GM12892 (cell line): ENCODE measurements at regions not wholly inside any gene's neighbourhood (a gene's known extent, or its start where the extent isn't known, plus 50 kb on each side); places are given as distances from the start of the nearest gene placed in this dataset.

Source experiments
- DNase-seq: peaks from one replicate; pipeline ENCODE4 v3.0.0; 2011; ENCODE audit not compliant: insufficient read length
- FAIRE-seq: peaks from 2 replicates; lab custom pipeline; 2011; peaks lifted over from hg19 to GRCh38; lab: Jason Lieb, UNC
- POLR2A ChIP-seq: IDR thresholded peaks from 2 replicates; pipeline ENCODE4 v1.6.1; 2011; ENCODE audit warnings: low read depth, low read length, control low read depth
- POLR2AphosphoS5 ChIP-seq: IDR thresholded peaks from 2 replicates; pipeline ENCODE4 v1.6.1; 2011; ENCODE audit warnings: low read depth, low read length, control low read depth
- TAF1 ChIP-seq: IDR thresholded peaks from 2 replicates; pipeline ENCODE4 v1.6.1; 2011; ENCODE audit warnings: low read depth, mild to moderate bottlenecking, control low read depth, low read length, borderline replicate concordance

DNA sequence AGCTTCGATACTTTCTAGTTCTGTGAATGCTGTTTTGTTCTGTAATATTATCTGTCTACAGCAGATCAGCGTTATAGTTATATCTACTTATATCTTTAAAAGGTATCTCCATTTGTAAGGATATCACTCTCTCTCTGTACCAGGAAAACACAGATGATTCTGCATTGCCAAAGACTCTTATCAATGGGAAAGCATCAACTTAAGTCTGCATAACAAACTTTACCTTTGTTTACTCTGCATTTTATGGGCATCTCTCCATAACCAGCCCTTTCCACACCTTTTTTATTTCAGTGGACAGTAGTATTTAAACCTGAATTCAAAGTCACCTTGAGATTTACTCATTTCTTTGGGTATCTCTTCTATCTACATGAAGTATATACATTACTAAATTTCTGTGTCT is 238.7 kb upstream of the GRM7 start:
- TF ChIP-seq POLR2AphosphoS5 (no peak), POLR2A (no peak), TAF1 (no peak)
- FAIRE-seq (no peak), DNase-seq (no peak)

- no peak for FAIRE-seq
- TF ChIP-seq POLR2A (no peak), TAF1 (no peak), POLR2AphosphoS5 (no peak)
Observed at GRCh38 chr3:6622712-6623111, 238.2 kb upstream of the GRM7 start.

DNA sequence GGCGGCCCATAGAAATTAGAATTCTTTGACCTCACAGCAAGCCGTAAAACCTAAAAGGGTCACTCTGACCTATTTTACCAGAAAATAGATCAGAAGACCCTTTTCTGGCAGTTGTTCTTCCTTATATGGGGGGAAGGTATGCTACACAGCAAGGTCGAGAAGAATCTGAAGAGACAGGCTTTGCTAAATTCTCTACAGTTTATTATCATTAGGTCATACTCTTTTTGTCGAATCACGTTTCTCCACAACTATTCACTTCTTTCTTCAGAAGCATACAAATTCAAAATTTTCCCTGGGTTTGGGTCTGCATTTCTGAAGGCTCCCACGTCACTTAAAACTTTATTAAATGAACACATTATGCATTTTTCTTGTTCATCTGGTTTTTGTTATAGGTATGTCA is 229.5 kb upstream of the GRM7 start:
- FAIRE-seq (no peak), DNase-seq (no peak)
- TF ChIP-seq POLR2A (no peak), TAF1 (no peak), POLR2AphosphoS5 (no peak)

More at GRCh38 chr3:6622712-6623111, 238.2 kb upstream of the GRM7 start:
- DNase-seq, result no peak

DNA sequence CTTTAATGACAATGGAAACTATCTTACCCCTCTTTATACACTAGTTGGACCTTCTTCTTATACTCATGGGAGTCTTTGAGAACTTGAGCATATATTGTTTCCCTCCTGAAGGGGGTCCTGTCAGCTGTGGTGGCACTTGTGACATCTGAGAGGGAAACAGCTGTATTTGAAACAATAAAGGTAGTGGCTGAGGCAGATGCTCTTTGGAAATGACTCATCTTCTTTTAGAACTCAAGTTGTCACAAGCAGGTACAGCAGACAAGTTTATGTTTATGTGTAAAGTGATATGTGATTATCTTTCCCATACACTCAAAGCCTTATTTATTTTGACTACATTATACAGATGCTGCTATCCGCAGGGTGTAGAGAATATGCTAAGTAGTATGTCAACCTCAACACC is 220.0 kb upstream of the GRM7 start:
- FAIRE-seq, result peak; percentile 56
- TF ChIP-seq POLR2A (no peak), TAF1 (no peak), POLR2AphosphoS5 (no peak)
- no peak for DNase-seq

- no peak for DNase-seq
- TF ChIP-seq POLR2A (no peak), POLR2AphosphoS5 (no peak), TAF1 (no peak)
- FAIRE-seq, result peak; percentile 50
Observed at GRCh38 chr3:6644070-6644929, 216.6 kb upstream of the GRM7 start.

DNA sequence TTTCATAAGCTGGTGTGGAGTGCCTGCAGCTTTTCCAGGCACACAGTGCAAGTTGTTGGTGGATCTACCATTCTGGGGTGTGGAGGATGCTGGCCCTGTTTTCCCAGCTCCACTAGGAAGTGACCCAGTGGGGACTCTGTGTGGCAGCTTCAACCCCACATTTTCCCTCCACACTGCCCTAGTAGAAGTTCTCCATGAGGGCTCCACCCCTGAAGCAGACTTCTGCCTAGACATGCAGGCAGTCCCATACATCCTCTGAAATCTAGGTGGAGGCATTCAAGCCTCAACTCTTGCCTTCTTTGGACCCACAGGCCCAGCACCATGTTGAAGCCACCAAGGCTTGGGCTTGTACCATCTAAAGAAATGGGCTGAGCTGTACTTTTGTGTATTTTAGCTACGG is 206.2 kb upstream of the GRM7 start:
- TF ChIP-seq POLR2AphosphoS5 (no peak), TAF1 (no peak), POLR2A (no peak)
- no peak for FAIRE-seq
- DNase-seq, result no peak

- no peak for FAIRE-seq
- TF ChIP-seq POLR2A (no peak), POLR2AphosphoS5 (no peak), TAF1 (no peak)
- no peak for DNase-seq
Observed at GRCh38 chr3:6655275-6655674, 205.6 kb upstream of the GRM7 start.

DNA sequence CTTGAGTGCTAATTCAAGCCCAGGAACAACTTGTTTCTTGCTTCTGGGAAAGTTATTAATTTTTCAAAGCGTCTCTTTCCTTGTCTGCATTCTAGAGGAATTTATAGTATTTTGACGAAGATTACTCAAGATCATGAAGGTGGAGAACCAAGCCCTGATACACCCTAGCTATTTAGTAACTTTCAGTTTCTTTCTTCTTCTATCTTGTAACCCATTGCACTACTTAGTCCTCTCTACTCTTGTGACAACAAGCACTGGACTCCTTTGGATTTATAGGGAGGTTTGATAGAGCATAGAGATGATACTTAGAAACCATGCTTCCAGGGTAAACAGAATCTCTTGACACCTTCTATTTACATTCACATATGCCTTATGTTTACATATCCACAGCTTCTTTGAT is 203.3 kb upstream of the GRM7 start:
- FAIRE-seq (no peak), DNase-seq (no peak)
- TF ChIP-seq POLR2A (no peak), TAF1 (no peak), POLR2AphosphoS5 (no peak)

GRCh38 chr3:6667354-6667753 is 193.6 kb upstream of the GRM7 start:
- DNase-seq (no peak), FAIRE-seq (no peak)
- TF ChIP-seq TAF1 (no peak), POLR2A (no peak), POLR2AphosphoS5 (no peak)

DNA sequence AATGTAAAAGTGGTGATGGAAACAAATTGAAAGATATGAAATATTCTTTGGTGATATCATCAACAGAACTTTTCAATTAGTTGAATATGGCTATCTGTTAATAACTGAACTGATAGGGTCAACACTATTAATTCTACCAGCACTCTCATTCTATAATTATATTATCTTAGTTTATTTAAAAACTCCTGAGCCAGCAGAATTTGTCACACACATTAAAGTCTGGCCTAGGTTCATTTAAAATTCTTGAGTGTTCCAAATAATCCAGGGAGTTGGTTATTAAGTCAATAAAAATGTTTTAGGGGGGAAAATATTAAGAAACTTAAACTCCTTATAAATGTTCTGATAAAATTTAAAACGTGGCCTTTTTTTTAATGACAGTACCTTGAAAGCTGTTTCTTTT is 189.6 kb upstream of the GRM7 start:
- TF ChIP-seq POLR2A (no peak), TAF1 (no peak), POLR2AphosphoS5 (no peak)
- DNase-seq (no peak), FAIRE-seq (no peak)

- no peak for TF ChIP-seq POLR2A
- no peak for TF ChIP-seq POLR2AphosphoS5
- no peak for TF ChIP-seq TAF1
- peak; percentile 73 for FAIRE-seq
- no peak for DNase-seq
Observed at GRCh38 chr3:6679510-6679909, 181.4 kb upstream of the GRM7 start.
